ENCODE measurements at regions not wholly inside any gene's neighbourhood (a gene's known extent, or its start where the extent isn't known, plus 50 kb on each side); places are given as distances from the start of the nearest gene placed in this dataset.

- no peaks in the 10 kb centered on the region for H3K27me3 ChIP-seq (ENCODE audit: control insufficient read depth, insufficient read depth, low read length)
- no peak overlapping the region for H3K4me3 ChIP-seq (ENCODE audit: low read depth, low read length)
- FAIRE-seq (no peak), DNase-seq (ENCODE audit: low read depth) (no peak)
- no peaks in the 10 kb centered on the region for H3K36me3 ChIP-seq (ENCODE audit: control insufficient read depth, insufficient read depth, low read length)
- no peak for TF ChIP-seq CTCF (IDR thresholded peaks at IDR 0.05; ENCODE audit: insufficient read depth, low read length, severe bottlenecking)
Measured at GRCh38 chr1:114278430-114278829, 124.8 kb upstream of the SYT6 start.

DNA sequence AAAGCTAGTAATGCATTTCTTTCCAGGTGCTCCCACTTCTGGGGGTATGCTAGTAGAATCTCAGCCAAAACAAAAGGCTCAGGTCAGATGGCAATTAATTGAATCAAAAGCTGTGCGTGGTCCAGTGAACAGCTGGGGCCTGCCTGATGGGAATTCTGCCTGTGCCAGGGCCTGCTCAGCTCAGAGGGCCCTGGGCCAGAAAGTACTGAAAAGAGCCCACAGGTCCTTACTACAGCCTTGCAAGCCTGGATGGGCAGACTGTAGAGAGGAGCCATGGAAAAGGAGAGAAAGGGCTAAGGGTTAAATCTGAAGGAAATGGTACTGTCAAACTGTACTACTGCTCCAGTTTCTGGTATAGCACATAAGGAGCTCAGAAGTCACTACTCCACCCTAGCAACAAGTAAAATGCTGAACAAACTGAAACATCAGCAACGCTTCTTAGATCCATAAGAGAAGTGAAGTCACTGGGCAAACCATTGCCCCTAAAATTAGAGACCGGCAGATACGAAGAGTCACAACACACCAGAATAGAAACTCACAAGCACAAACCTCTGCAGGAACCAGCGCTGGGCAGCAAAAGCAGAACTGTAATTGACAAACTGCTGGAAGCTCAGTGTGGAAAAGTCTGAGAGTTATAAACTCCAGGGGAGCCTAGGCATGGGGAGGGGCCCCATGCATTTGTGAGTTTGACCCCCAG is 121.1 kb upstream of the SYT6 start:
- DNase-seq (ENCODE audit: low read depth) = no peak
- no peak overlapping the region for H3K4me3 ChIP-seq (ENCODE audit: low read depth, low read length)
- no peaks in the 10 kb centered on the region for H3K27me3 ChIP-seq (ENCODE audit: control insufficient read depth, insufficient read depth, low read length)
- no peak for FAIRE-seq
- no peak for TF ChIP-seq CTCF (IDR thresholded peaks at IDR 0.05; ENCODE audit: insufficient read depth, low read length, severe bottlenecking)
- H3K36me3 ChIP-seq (ENCODE audit: control insufficient read depth, insufficient read depth, low read length) = no peaks in the 10 kb centered on the region

GRCh38 chr1:114272593-114272992 is 118.9 kb upstream of the SYT6 start:
- no peak overlapping the region for H3K4me3 ChIP-seq (ENCODE audit: low read depth, low read length)
- TF ChIP-seq CTCF (IDR thresholded peaks at IDR 0.05; ENCODE audit: insufficient read depth, low read length, severe bottlenecking) = no peak
- FAIRE-seq = no peak
- no peaks in the 10 kb centered on the region for H3K36me3 ChIP-seq (ENCODE audit: control insufficient read depth, insufficient read depth, low read length)
- H3K27me3 ChIP-seq (ENCODE audit: control insufficient read depth, insufficient read depth, low read length) = no peaks in the 10 kb centered on the region
- DNase-seq (ENCODE audit: low read depth) = no peak

DNA sequence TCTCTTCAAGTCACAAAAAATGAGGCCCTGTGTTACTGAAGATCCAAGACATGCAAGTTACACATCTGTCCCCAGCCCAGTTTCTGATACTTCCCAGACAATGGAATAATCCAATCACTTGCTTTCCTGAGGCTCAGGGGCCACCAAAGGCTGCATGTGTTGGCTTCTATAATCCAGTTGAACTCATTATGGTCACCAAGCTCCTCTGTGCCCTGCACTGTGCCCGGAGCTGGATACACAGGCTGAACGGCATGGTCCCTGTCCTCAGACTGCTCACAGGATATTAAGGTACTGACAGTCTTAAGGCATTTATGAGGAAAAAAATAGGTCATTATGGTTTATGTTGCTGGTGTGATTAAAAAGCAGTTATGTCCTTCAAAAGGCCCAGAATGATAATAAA is 117.0 kb upstream of the SYT6 start:
- no peaks in the 10 kb centered on the region for H3K36me3 ChIP-seq (ENCODE audit: control insufficient read depth, insufficient read depth, low read length)
- no peak overlapping the region for H3K4me3 ChIP-seq (ENCODE audit: low read depth, low read length)
- no peak for TF ChIP-seq CTCF (IDR thresholded peaks at IDR 0.05; ENCODE audit: insufficient read depth, low read length, severe bottlenecking)
- FAIRE-seq (no peak), DNase-seq (ENCODE audit: low read depth) (no peak)
- H3K27me3 ChIP-seq (ENCODE audit: control insufficient read depth, insufficient read depth, low read length) = no peaks in the 10 kb centered on the region

DNA sequence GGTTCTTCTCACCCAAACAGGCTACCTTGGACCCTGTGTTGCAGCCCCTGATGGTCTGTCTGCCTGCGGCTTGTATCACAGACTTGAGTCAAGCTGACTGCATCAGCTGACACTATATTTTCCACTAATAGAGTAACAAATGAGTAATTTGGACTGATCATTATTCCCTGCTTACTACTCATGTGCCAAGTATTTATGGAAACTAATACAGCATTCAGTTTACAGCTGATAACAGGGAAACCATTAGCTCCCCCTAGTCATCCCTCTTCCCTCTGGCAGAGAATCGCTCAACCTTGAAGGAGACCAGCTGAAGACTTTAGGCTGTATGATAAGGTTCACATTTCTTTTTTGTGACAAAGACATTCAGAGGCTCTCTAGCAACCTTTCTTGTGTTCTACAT is 116.6 kb upstream of the SYT6 start:
- no peak for DNase-seq (ENCODE audit: low read depth)
- TF ChIP-seq CTCF (IDR thresholded peaks at IDR 0.05; ENCODE audit: insufficient read depth, low read length, severe bottlenecking) = no peak
- FAIRE-seq = no peak
- H3K4me3 ChIP-seq (ENCODE audit: low read depth, low read length) = no peak overlapping the region
- H3K27me3 ChIP-seq (ENCODE audit: control insufficient read depth, insufficient read depth, low read length) = no peaks in the 10 kb centered on the region
- no peaks in the 10 kb centered on the region for H3K36me3 ChIP-seq (ENCODE audit: control insufficient read depth, insufficient read depth, low read length)

DNA sequence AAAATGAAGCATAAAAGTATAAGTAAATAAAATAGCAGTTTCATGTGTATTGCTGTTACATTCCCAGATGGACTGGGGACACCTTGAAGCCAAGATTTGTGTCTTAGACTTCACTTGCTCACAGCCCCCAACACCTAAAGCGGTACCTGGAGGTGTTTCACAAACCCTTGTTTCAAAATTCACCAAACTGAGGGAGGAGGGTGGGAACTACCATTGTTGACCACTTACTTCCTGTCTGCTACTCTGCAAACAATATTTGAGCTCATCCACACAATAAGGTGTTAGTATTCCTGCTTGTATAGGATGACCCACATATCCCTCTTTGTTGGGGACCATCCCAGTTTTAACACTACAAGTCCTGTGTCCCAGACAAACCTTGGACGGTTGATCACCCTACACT is 115.9 kb upstream of the SYT6 start:
- Histone ChIP-seq H3K4me3 (ENCODE audit: low read depth, low read length) (no peak overlapping the region), H3K27me3 (ENCODE audit: control insufficient read depth, insufficient read depth, low read length) (no peaks in the 10 kb centered on the region), H3K36me3 (ENCODE audit: control insufficient read depth, insufficient read depth, low read length) (no peaks in the 10 kb centered on the region)
- TF ChIP-seq CTCF (IDR thresholded peaks at IDR 0.05; ENCODE audit: insufficient read depth, low read length, severe bottlenecking) = no peak
- DNase-seq (ENCODE audit: low read depth) (no peak), FAIRE-seq (no peak)
